ENCODE measurements at regions not wholly inside any gene's neighbourhood (a gene's known extent, or its start where the extent isn't known, plus 50 kb on each side); places are given as distances from the start of the nearest gene placed in this dataset.

- ATAC-seq (no peak), DNase-seq (no peak)
These were observed 92.6 kb downstream of the TTC32 start for GRCh38 chr2:19809206-19809605.

- ATAC-seq, result no peak
- no peak for DNase-seq
These were observed 93.9 kb downstream of the TTC32 start for GRCh38 chr2:19807866-19808265.

- DNase-seq (no peak), ATAC-seq (no peak)
These were observed 94.4 kb downstream of the TTC32 start for GRCh38 chr2:19807346-19807745.

GRCh38 chr2:19806591-19806990 is 95.2 kb downstream of the TTC32 start:
- ATAC-seq (no peak), DNase-seq (no peak)

GRCh38 chr2:19806131-19806530 is 95.7 kb downstream of the TTC32 start:
- ATAC-seq (no peak), DNase-seq (no peak)

- no peak for DNase-seq
- no peak for ATAC-seq
These were observed 96.5 kb downstream of the TTC32 start for GRCh38 chr2:19805266-19805665.

- ATAC-seq (no peak), DNase-seq (no peak)
These were observed 97.0 kb downstream of the TTC32 start for GRCh38 chr2:19804639-19805260.

- DNase-seq, result no peak
- ATAC-seq, result no peak
These were observed 99.5 kb downstream of the TTC32 start for GRCh38 chr2:19802086-19802841.

- ATAC-seq (no peak), DNase-seq (no peak)
These were observed 100.3 kb downstream of the TTC32 start for GRCh38 chr2:19801367-19802080.

- DNase-seq (no peak), ATAC-seq (no peak)
These were observed 101.0 kb downstream of the TTC32 start for GRCh38 chr2:19800796-19801195.

GRCh38 chr2:19799881-19800780 is 101.7 kb downstream of the TTC32 start:
- DNase-seq (no peak), ATAC-seq (no peak)

- ATAC-seq, result no peak
- DNase-seq, result no peak
These were observed 103.9 kb downstream of the TTC32 start for GRCh38 chr2:19797871-19798270.

GRCh38 chr2:19797243-19797810 is 104.5 kb downstream of the TTC32 start:
- DNase-seq (no peak), ATAC-seq (no peak)

- DNase-seq (no peak), ATAC-seq (no peak)
These were observed 105.6 kb downstream of the TTC32 start for GRCh38 chr2:19796035-19796695.

- DNase-seq, result no peak
- ATAC-seq, result no peak
These were observed 108.5 kb downstream of the TTC32 start for GRCh38 chr2:19793132-19793750.

GRCh38 chr2:19790291-19790690 is 111.5 kb downstream of the TTC32 start:
- ATAC-seq (no peak), DNase-seq (no peak)

GRCh38 chr2:19787134-19787533 is 114.6 kb downstream of the TTC32 start:
- no peak for ATAC-seq

GRCh38 chr2:19786408-19787058 is 115.2 kb downstream of the TTC32 start:
- ATAC-seq, result no peak
- no peak for DNase-seq

More at GRCh38 chr2:19787134-19787533, 114.6 kb downstream of the TTC32 start:
- DNase-seq, result no peak

GRCh38 chr2:19785867-19786266 is 115.9 kb downstream of the TTC32 start:
- DNase-seq (no peak), ATAC-seq (no peak)

GRCh38 chr2:19785447-19785846 is 116.3 kb downstream of the TTC32 start:
- DNase-seq (no peak), ATAC-seq (no peak)
